Osteoblast (primary cell): ENCODE measurements at regions not wholly inside any gene's neighbourhood (a gene's known extent, or its start where the extent isn't known, plus 50 kb on each side); places are given as distances from the start of the nearest gene placed in this dataset.

Experiments
- DNase-seq: peaks from one replicate; pipeline ENCODE4 v3.0.0; 2011; ENCODE audit warnings: low spot score, mixed read lengths; ENCODE audit not compliant: insufficient read length; ENCODE audit errors: missing footprints
- H2AFZ ChIP-seq: 2 replicates; pipeline ENCODE4 v1.6.0; 2011; ENCODE audit warnings: mild to moderate bottlenecking, low read length
- H3K27ac ChIP-seq: 2 replicates; pipeline ENCODE4 v1.5.1; 2011; ENCODE audit warnings: mild to moderate bottlenecking, low read depth, low read length, moderate library complexity
- H3K27me3 ChIP-seq: 2 replicates; pipeline ENCODE4 v1.6.0; 2012; ENCODE audit warnings: mild to moderate bottlenecking, control low read depth, inconsistent platforms, low read length, moderate library complexity; ENCODE audit not compliant: insufficient read depth
- H3K36me3 ChIP-seq: 2 replicates; pipeline ENCODE4 v1.5.1; 2011; ENCODE audit warnings: mild to moderate bottlenecking, low read length, control low read depth, moderate library complexity; ENCODE audit not compliant: insufficient read depth
- H3K4me1 ChIP-seq: 2 replicates; pipeline ENCODE4 v1.5.1; 2011; ENCODE audit warnings: mild to moderate bottlenecking, low read length, control low read depth, moderate library complexity; ENCODE audit not compliant: insufficient read depth
- H3K4me2 ChIP-seq: 2 replicates; pipeline ENCODE4 v1.6.0; 2011; ENCODE audit warnings: mild to moderate bottlenecking, low read length; ENCODE audit not compliant: insufficient read depth
- H3K4me3 ChIP-seq: fragments of 200-600 bp; sonication (generic); 3 replicates; pipeline ENCODE4 v1.5.1; 2012; ENCODE audit warnings: mild to moderate bottlenecking, low read length, inconsistent platforms; ENCODE audit not compliant: insufficient read depth
- H3K79me2 ChIP-seq: 2 replicates; pipeline ENCODE4 v1.6.0; 2012; ENCODE audit warnings: mild to moderate bottlenecking, low read length, control low read depth, inconsistent platforms; ENCODE audit not compliant: insufficient read depth
- H3K9me3 ChIP-seq: 2 replicates; pipeline ENCODE4 v1.5.1; 2011; ENCODE audit warnings: low read depth, low read length, control low read depth
- H4K20me1 ChIP-seq: 2 replicates; pipeline ENCODE4 v1.6.0; 2012; ENCODE audit warnings: mild to moderate bottlenecking, low read length, control low read depth; ENCODE audit not compliant: insufficient read depth
- CTCF ChIP-seq: IDR thresholded peaks from 2 replicates; pipeline ENCODE4 v1.5.1; 2011; ENCODE audit warnings: mild to moderate bottlenecking, low read depth, low read length, moderate library complexity; ENCODE audit errors: extremely low read depth

- TF ChIP-seq CTCF = no peak
- Histone ChIP-seq H3K4me3 (no peak overlapping the region), H2AFZ (no peak overlapping the region), H3K27ac (no peak overlapping the region), H3K27me3 (no peaks in the 10 kb centered on the region), H3K4me1 (peaks cover 7% of the 10 kb centered on the region), H4K20me1 (no peaks in the 10 kb centered on the region), H3K4me2 (no peak overlapping the region), H3K79me2 (no peaks in the 10 kb centered on the region), H3K36me3 (no peaks in the 10 kb centered on the region), H3K9me3 (no peaks in the 10 kb centered on the region)
- no peak for DNase-seq
Observed at GRCh38 chr4:19496756-19497155, 754.9 kb upstream of the SLIT2 start.

- no peak overlapping the region for H2AFZ ChIP-seq
- no peaks in the 10 kb centered on the region for H3K36me3 ChIP-seq
- H3K4me2 ChIP-seq = no peak overlapping the region
- H3K9me3 ChIP-seq = no peaks in the 10 kb centered on the region
- H3K27me3 ChIP-seq = no peaks in the 10 kb centered on the region
- DNase-seq = no peak
- H3K79me2 ChIP-seq = no peaks in the 10 kb centered on the region
- TF ChIP-seq CTCF = no peak
- H3K4me3 ChIP-seq = no peak overlapping the region
- H3K27ac ChIP-seq = no peak overlapping the region
- H4K20me1 ChIP-seq = no peaks in the 10 kb centered on the region
- H3K4me1 ChIP-seq = peaks cover 7% of the 10 kb centered on the region
Observed at GRCh38 chr4:19494961-19495360, 756.7 kb upstream of the SLIT2 start.

GRCh38 chr4:19492606-19493005 is 759.1 kb upstream of the SLIT2 start:
- no peak overlapping the region for H2AFZ ChIP-seq

GRCh38 chr4:19486400-19486799 is 765.3 kb upstream of the SLIT2 start:
- Histone ChIP-seq H2AFZ (no peak overlapping the region), H3K79me2 (no peaks in the 10 kb centered on the region), H3K9me3 (no peaks in the 10 kb centered on the region), H3K4me3 (no peak overlapping the region), H3K36me3 (no peaks in the 10 kb centered on the region), H3K4me1 (no peaks in the 10 kb centered on the region), H3K27me3 (no peaks in the 10 kb centered on the region), H4K20me1 (no peaks in the 10 kb centered on the region), H3K27ac (no peak overlapping the region), H3K4me2 (no peak overlapping the region)
- no peak for DNase-seq
- peak; percentile 13 for TF ChIP-seq CTCF

More at GRCh38 chr4:19492606-19493005, 759.1 kb upstream of the SLIT2 start:
- H3K4me2 ChIP-seq = no peak overlapping the region
- no peak overlapping the region for H3K4me3 ChIP-seq
- peaks cover 7% of the 10 kb centered on the region for H3K4me1 ChIP-seq
- H3K36me3 ChIP-seq = no peaks in the 10 kb centered on the region
- H4K20me1 ChIP-seq = no peaks in the 10 kb centered on the region
- no peak overlapping the region for H3K27ac ChIP-seq
- H3K79me2 ChIP-seq = no peaks in the 10 kb centered on the region
- no peaks in the 10 kb centered on the region for H3K27me3 ChIP-seq
- DNase-seq = no peak
- H3K9me3 ChIP-seq = no peaks in the 10 kb centered on the region
- no peak for TF ChIP-seq CTCF
